Motor neuron (in vitro differentiated cells): ENCODE measurements at regions not wholly inside any gene's neighbourhood (a gene's known extent, or its start where the extent isn't known, plus 50 kb on each side); places are given as distances from the start of the nearest gene placed in this dataset.

Source experiments
- ATAC-seq, 8 experiments: fragments of 200-7000 bp; cut with Tn5 transposase; replicated peaks in 6 of 8; 2 replicates each; pipeline ENCODE4 v1.8.0; 2021; ENCODE audit warnings: mild to moderate bottlenecking in 8 of 8, moderate library complexity in 8 of 8
- H3K27ac ChIP-seq, 2 donors: fragments of 250-450 bp; sonication (Bioruptor Pico); 2 replicates each; pipeline ENCODE4 v1.9.0; 2021; ENCODE audit warnings: antibody characterized with exemption in 2 of 2, mild to moderate bottlenecking in 2 of 2, moderate library complexity in 1 of 2
- H3K4me1 ChIP-seq, 2 donors: fragments of 250-450 bp; sonication (Bioruptor Pico); replicated peaks in 1 of 2; 2 replicates each; pipeline ENCODE4 v1.6.1; 2021; ENCODE audit warnings: antibody characterized with exemption in 2 of 2, mild to moderate bottlenecking in 2 of 2, moderate library complexity in 1 of 2
- H3K4me3 ChIP-seq, 5 donors: fragments of 250-450 bp; sonication (Bioruptor Pico); 2 replicates each; pipeline ENCODE4 v1.9.0; 2021; ENCODE audit warnings: antibody characterized with exemption in 5 of 5, mild to moderate bottlenecking in 5 of 5, moderate library complexity in 4 of 5
- WGBS, 10 experiments: fragments of 450-650 bp; shearing (Covaris generic); methylation state at CpG; one replicate each; pipeline ENCODE4 v1.0.0; 2022; 5-methylcytosine and 5-hydroxymethylcytosine counted together
- in situ Hi-C, 9 experiments: fragments of 400-800 bp; cut with MboI; loops; one replicate each; pipeline ENCODE4 v1.15.0; 2021; ENCODE audit warnings: low sequenced_read_pairs in 9 of 9, low pct_unique_long_range_greater_than_20kb in 2 of 9; ENCODE audit not compliant: unreplicated experiment in 9 of 9

- 0 to 3% (median 1%) methylated on average over 1 to 22 of the region's 29 CpGs; no CpG with 5 or more reads in 2 of the 10 experiments for WGBS, 10 experiments
- H3K4me3 ChIP-seq, result peak overlapping the region; percentile 61 to 94 (median 63)
- in situ Hi-C loops, result loop anchor here in 3 of 9 experiments (25.0 kb wide), 2 partner anchors 136 to 411 kb away; partner anchors contain the start of gene ZNF536 (in 1 of the 3)
- peak overlapping the region; percentile 70 to 86 for H3K27ac ChIP-seq
- peak in 7 of 8 experiments; percentile 4 to 12 (median 7) for ATAC-seq
- H3K4me1 ChIP-seq, result peaks cover 19 to 27% of the 10 kb centered on the region in 2 donors
Observed at GRCh38 chr19:30226464-30227011, 145.6 kb upstream of the ZNF536 start.

DNA sequence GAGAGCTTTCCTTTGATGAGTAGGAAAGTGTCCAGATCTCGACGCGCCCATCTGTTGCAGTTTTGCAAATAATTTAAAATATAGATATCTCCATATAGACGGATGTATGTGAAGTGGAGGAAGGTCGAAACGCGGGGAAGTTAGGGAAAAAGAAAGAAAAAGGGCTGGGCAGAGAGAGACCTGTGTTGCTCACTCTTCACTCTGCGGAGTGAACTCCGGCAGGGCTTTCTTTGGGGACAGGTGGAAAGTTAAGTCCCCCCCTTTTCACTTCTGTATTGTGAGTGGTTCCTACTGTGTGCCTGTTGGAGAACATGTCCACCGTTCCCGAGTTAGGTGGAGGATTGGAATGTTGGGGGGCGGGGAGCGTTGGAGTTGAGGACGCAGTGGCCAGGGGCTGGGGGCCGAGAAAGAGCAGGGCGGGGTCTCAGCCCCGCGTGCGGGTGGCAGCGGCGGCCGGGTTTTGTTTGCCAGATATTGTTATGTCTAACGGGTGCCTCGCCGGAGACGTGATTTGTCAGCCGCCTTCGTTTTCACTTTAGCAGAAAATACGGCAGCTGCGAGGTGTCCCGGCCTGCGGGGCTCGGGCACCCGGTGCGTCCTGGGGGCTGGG, 145.1 kb upstream of the ZNF536 start:
- Histone ChIP-seq H3K4me3 (peak overlapping the region; percentile 61 to 94 (median 63)), H3K4me1 (peaks cover 24 to 27% of the 10 kb centered on the region in 2 donors), H3K27ac (peak overlapping the region; percentile 62 to 70)
- ATAC-seq, result peak in 7 of 8 experiments; percentile 6 to 15 (median 12)
- WGBS, 10 experiments, result 0 to 15% (median 0%) methylated on average over 3 to 8 of the region's 35 CpGs; no CpG with 5 or more reads in 1 of the 10 experiments
- in situ Hi-C loops, result loop anchor here in 3 of 9 experiments (25.0 kb wide), 2 partner anchors 135 to 410 kb away; partner anchors contain the start of gene ZNF536 (in 1 of the 3)

GRCh38 chr19:30227661-30228112, 144.5 kb upstream of the ZNF536 start:
- WGBS, 10 experiments, result no CpG with 5 or more reads among the region's 57 CpGs
- ATAC-seq, result peak; percentile 58 to 75 (median 59)
- Histone ChIP-seq H3K4me1 (peaks cover 28 to 29% of the 10 kb centered on the region in 2 donors), H3K27ac (peak overlapping the region; percentile 70 to 77), H3K4me3 (peak overlapping the region; percentile 61 to 94 (median 63))
- in situ Hi-C loops, result loop anchor here in 3 of 9 experiments (25.0 kb wide), 2 partner anchors 135 to 410 kb away; partner anchors contain the start of gene ZNF536 (in 1 of the 3)

DNA sequence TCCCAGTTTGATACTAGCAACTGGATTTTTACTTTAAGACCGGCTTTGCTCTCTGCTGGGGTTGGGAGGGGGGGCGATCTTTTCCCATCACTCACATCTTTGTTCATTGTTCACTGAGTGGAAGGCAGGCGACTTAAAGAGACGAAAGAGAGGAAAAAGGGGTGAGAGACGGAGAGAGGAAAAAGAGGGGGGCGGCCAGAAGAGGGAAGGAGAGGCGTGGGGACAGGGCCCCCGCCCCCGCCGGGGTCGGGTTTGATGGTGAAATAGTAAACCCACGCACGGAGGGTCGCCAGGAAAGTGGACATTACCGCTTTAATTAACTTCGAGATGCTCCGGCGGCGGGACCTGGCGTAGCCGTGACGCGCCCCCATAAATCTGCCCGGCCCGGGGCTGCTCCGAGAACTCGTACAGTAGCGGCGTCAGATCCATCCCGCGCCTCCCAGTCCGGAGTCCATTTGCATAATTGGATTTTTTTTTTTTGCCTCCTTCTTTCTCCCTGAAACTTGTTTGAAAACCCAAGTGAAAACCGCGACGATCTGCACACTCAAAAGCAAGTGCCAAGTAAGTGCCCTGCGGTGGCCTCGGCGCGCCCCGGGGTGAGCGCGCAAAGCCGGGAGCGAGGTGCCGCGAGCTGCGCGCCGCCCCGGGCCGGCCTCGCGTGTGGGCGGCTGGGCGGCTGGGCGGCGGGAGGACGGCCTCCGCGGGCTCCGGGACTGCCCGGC, 143.9 kb upstream of the ZNF536 start:
- Histone ChIP-seq H3K27ac (peak overlapping the region; percentile 70 to 77), H3K4me1 (peaks cover 33 to 34% of the 10 kb centered on the region in 2 donors), H3K4me3 (peak overlapping the region; percentile 61 to 94 (median 63))
- WGBS, 10 experiments, result 0% methylated on average over 1 to 10 of the region's 62 CpGs; no CpG with 5 or more reads in 6 of the 10 experiments
- ATAC-seq, result peak; percentile 18 to 49 (median 29)
- in situ Hi-C loops, result loop anchor here in 3 of 9 experiments (25.0 kb wide), 2 partner anchors 134 to 409 kb away; partner anchors contain the start of gene ZNF536 (in 1 of the 3)

DNA sequence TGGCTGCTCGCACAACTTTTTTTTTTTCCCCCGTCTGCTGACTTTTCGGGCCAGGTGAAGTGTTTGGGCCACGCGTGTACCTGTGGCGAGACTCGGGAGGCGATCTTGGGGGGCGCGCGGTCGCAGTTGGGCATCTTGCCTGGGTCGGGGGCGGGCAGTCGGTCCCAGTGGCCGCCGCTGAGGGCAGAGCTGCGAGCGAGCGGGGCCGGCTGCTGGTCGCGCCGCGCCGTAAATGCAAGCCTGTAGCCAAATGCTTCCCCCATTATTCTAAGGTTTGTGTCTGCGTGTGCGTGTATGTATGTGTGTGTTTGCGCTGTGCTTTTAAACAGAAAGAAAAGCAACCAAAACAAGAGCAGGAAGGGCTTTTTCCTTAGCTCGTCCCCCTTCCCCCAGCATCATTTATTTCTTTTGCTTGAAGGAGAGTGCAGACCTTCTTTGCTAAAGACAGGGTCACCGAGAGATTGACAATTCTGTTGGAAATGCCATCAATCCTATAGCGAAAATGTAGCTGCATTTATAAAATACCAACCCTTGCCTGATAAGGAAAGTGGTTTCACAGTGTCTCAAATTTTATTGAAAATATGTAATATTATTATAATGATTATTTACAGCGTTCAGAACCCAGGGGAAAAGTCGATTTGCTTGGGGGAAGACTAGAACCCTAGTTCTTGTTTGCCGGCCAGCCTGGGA, 143.2 kb upstream of the ZNF536 start:
- Histone ChIP-seq H3K4me1 (peaks cover 34% of the 10 kb centered on the region in 2 donors), H3K4me3 (peak overlapping the region; percentile 61 to 94 (median 63)), H3K27ac (peak overlapping the region; percentile 70 to 77)
- 0 to 51% (median 0%) methylated on average over 1 to 16 of the region's 35 CpGs for WGBS, 10 experiments
- peak in 7 of 8 experiments; percentile 1 to 10 (median 7) for ATAC-seq
- in situ Hi-C loops, result loop anchor here in 3 of 9 experiments (25.0 kb wide), 2 partner anchors 133 to 408 kb away; partner anchors contain the start of gene ZNF536 (in 1 of the 3)

- peak in 5 of 8 experiments; percentile 24 to 41 (median 38) for ATAC-seq
- in situ Hi-C loops, result loop anchor here in 3 of 9 experiments (25.0 kb wide), 2 partner anchors 133 to 408 kb away; partner anchors contain the start of gene ZNF536 (in 1 of the 3)
- Histone ChIP-seq H3K4me3 (peak overlapping the region; percentile 61 to 94 (median 63)), H3K27ac (peak overlapping the region; percentile 70 to 77), H3K4me1 (peaks cover 30 to 35% of the 10 kb centered on the region in 2 donors)
- 9 to 86% (median 28%) methylated on average over 1 to 7 of the region's 14 CpGs; no CpG with 5 or more reads in 3 of the 10 experiments for WGBS, 10 experiments
Observed at GRCh38 chr19:30229525-30230174, 142.5 kb upstream of the ZNF536 start.

- ATAC-seq, result no peak
- H3K4me3 ChIP-seq, result no peak overlapping the region
- no peak overlapping the region for H3K27ac ChIP-seq
- in situ Hi-C loops, result loop anchor here in 3 of 9 experiments (25.0 kb wide), 2 partner anchors 131 to 406 kb away; partner anchors contain the start of gene ZNF536 (in 1 of the 3)
- H3K4me1 ChIP-seq, result peaks cover 44 to 47% of the 10 kb centered on the region in 2 donors
- WGBS, 10 experiments, result 20 to 86% (median 68%) methylated on average over 1 to 5 of the region's 8 CpGs; no CpG with 5 or more reads in 4 of the 10 experiments
Observed at GRCh38 chr19:30231408-30232318, 140.5 kb upstream of the ZNF536 start.

- Histone ChIP-seq H3K4me3 (no peak overlapping the region), H3K27ac (no peak overlapping the region), H3K4me1 (peaks cover 44 to 47% of the 10 kb centered on the region in 2 donors)
- 50 to 60% methylated on average over 1 of the region's 2 CpGs; no CpG with 5 or more reads in 8 of the 10 experiments for WGBS, 10 experiments
- ATAC-seq, result no peak
- in situ Hi-C loops, result loop anchor here in 3 of 9 experiments (25.0 kb wide), 2 partner anchors 129 to 404 kb away; partner anchors contain the start of gene ZNF536 (in 1 of the 3)
Observed at GRCh38 chr19:30233375-30233774, 138.8 kb upstream of the ZNF536 start.

DNA sequence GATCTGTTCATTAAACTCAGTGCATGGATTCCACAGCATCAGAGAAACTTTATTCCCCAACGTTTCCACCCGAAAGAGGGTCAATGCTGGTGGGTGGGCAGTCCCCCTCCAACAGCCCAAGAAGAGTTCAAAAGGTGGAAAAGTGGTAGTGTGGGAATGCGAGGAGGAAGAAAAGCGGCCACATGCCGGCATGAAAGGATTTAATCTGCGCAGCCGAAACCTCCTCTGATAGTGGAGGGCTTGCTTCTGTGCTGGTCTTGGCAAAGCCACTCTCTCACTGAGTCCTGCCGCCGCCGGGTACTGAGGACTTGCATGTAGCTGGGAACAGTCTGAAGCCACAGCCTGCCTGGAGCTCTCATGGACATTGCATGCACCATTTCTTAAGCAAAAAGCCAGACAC, 136.2 kb upstream of the ZNF536 start:
- WGBS, 10 experiments, result 8 to 95% (median 39%) methylated on average over 2 to 10 of the region's 10 CpGs; no CpG with 5 or more reads in 3 of the 10 experiments
- H3K4me1 ChIP-seq, result peaks cover 32 to 38% of the 10 kb centered on the region in 2 donors
- in situ Hi-C loops, result loop anchor here in 3 of 9 experiments (25.0 kb wide), 2 partner anchors 126 to 401 kb away; partner anchors contain the start of gene ZNF536 (in 1 of the 3)
- no peak overlapping the region for H3K27ac ChIP-seq
- ATAC-seq, result peak in 6 of 8 experiments; percentile 33 to 74 (median 56)
- H3K4me3 ChIP-seq, result peak overlapping the region in 1 of 5 donors; percentile 20

GRCh38 chr19:30236587-30236986, 135.6 kb upstream of the ZNF536 start:
- no peak overlapping the region for H3K27ac ChIP-seq
- no peak for ATAC-seq
- in situ Hi-C loops, result loop anchor here in 3 of 9 experiments (25.0 kb wide), 2 partner anchors 126 to 401 kb away; partner anchors contain the start of gene ZNF536 (in 1 of the 3)
- H3K4me1 ChIP-seq, result peaks cover 28 to 32% of the 10 kb centered on the region in 2 donors
- H3K4me3 ChIP-seq, result no peak overlapping the region
- 20 to 87% (median 72%) methylated on average over 1 to 3 of the region's 4 CpGs; no CpG with 5 or more reads in 4 of the 10 experiments for WGBS, 10 experiments
